GM23338 (cell line): ENCODE measurements at regions not wholly inside any gene's neighbourhood (a gene's known extent, or its start where the extent isn't known, plus 50 kb on each side); places are given as distances from the start of the nearest gene placed in this dataset.

Experiments
- ATAC-seq: fragments of 200-7000 bp; cut with Tn5 transposase; 3 replicates; pipeline ENCODE4 v1.9.1; 2020
- DNase-seq: peaks from one replicate; pipeline ENCODE4 v3.0.0-alpha.2; 2015; ENCODE audit warnings: low spot score
- H2AFZ ChIP-seq: fragments of 200-600 bp; sonication (generic); 2 replicates; pipeline ENCODE4 v1.8.0; 2016; ENCODE audit warnings: antibody characterized with exemption, mild to moderate bottlenecking, moderate library complexity
- H3F3A ChIP-seq: fragments of 200-600 bp; sonication (generic); replicated peaks from 2 replicates; pipeline ENCODE4 v1.8.0; 2017; ENCODE audit warnings: antibody characterized with exemption, mixed run types, low read depth
- H3K27ac ChIP-seq: fragments of 200-600 bp; sonication (generic); 2 replicates; pipeline ENCODE4 v1.6.1; 2016; ENCODE audit warnings: low read depth
- H3K27me3 ChIP-seq: fragments of 200-600 bp; sonication (generic); 2 replicates; pipeline ENCODE4 v1.8.0; 2016; ENCODE audit warnings: mild to moderate bottlenecking, mixed run types, moderate library complexity; ENCODE audit not compliant: insufficient read depth
- H3K36me3 ChIP-seq: fragments of 200-600 bp; sonication (generic); 2 replicates; pipeline ENCODE4 v1.8.0; 2016; ENCODE audit warnings: mild to moderate bottlenecking; ENCODE audit not compliant: insufficient read depth
- H3K4me1 ChIP-seq: fragments of 200-600 bp; sonication (generic); 2 replicates; pipeline ENCODE4 v1.8.0; 2016; ENCODE audit warnings: mild to moderate bottlenecking, moderate library complexity; ENCODE audit not compliant: insufficient read depth
- H3K4me2 ChIP-seq: fragments of 200-600 bp; sonication (generic); 2 replicates; pipeline ENCODE4 v1.7.1; 2017; ENCODE audit warnings: mixed run types
- H3K4me3 ChIP-seq: fragments of 200-600 bp; sonication (generic); 2 replicates; pipeline ENCODE4 v1.6.1; 2016; ENCODE audit warnings: mixed run types
- H3K79me2 ChIP-seq: fragments of 200-600 bp; sonication (generic); replicated peaks from 2 replicates; pipeline ENCODE4 v1.8.0; 2017; ENCODE audit warnings: mild to moderate bottlenecking; ENCODE audit not compliant: insufficient read depth
- H3K9me2 ChIP-seq: fragments of 200-600 bp; sonication (generic); 2 replicates; pipeline ENCODE4 v1.8.0; 2017; ENCODE audit not compliant: insufficient read depth
- H4K20me1 ChIP-seq: fragments of 200-600 bp; sonication (generic); replicated peaks from 2 replicates; pipeline ENCODE4 v1.8.0; 2017; ENCODE audit warnings: mild to moderate bottlenecking; ENCODE audit not compliant: insufficient read depth
- H3K27ac Mint-ChIP-seq: 2 replicates; pipeline ENCODE4 v1.8.0; 2020; ENCODE audit warnings: inconsistent platforms, mild to moderate bottlenecking, moderate library complexity, mixed read lengths
- H3K27me3 Mint-ChIP-seq: 3 replicates; pipeline ENCODE4 v1.8.0; 2022; ENCODE audit warnings: low read depth, mild to moderate bottlenecking, moderate library complexity, mixed read lengths, inconsistent platforms; ENCODE audit not compliant: insufficient read depth, poor library complexity
- H3K36me3 Mint-ChIP-seq: 3 replicates; pipeline ENCODE4 v1.8.0; 2021; ENCODE audit warnings: low read depth, mild to moderate bottlenecking, inconsistent platforms, moderate library complexity, mixed read lengths
- H3K4me1 Mint-ChIP-seq: 3 replicates; pipeline ENCODE4 v1.8.0; 2020; ENCODE audit warnings: mild to moderate bottlenecking, inconsistent platforms, mixed read lengths
- H3K4me3 Mint-ChIP-seq: 3 replicates; pipeline ENCODE4 v1.8.0; 2021; ENCODE audit warnings: moderate library complexity, mild to moderate bottlenecking, inconsistent platforms, mixed read lengths
- H3K9me3 Mint-ChIP-seq: 3 replicates; pipeline ENCODE4 v1.8.0; 2020; ENCODE audit warnings: moderate library complexity, mild to moderate bottlenecking, inconsistent platforms, mixed read lengths
- CREB1 ChIP-seq: fragments of 250-450 bp; sonication (Bioruptor Pico); IDR thresholded peaks from 2 replicates; pipeline ENCODE4 v1.5.0; 2020; ENCODE audit warnings: low read depth, mild to moderate bottlenecking, moderate library complexity
- CTCF ChIP-seq, 2 experiments: fragments of 200-600 bp in 1 of 2; sonication (generic) in 1 of 2; conservative IDR thresholded peaks; 2 replicates each; pipeline versions ENCODE4 v1.5.1 to v1.6.1; 2016 to 2017; ENCODE audit warnings: antibody characterized with exemption in 2 of 2, low read depth in 2 of 2, mild to moderate bottlenecking in 2 of 2, moderate library complexity in 1 of 2
- ETS1 ChIP-seq: IDR thresholded peaks from 2 replicates; pipeline ENCODE4 v1.6.1; 2016; ENCODE audit warnings: antibody characterized with exemption
- EZH2 ChIP-seq: fragments of 200-600 bp; sonication (generic); IDR thresholded peaks from one replicate; pipeline ENCODE4 v1.8.0; 2017; ENCODE audit warnings: antibody characterized with exemption, mild to moderate bottlenecking, low read depth; ENCODE audit not compliant: unreplicated experiment
- EZH2phosphoT487 ChIP-seq: fragments of 200-600 bp; sonication (generic); IDR thresholded peaks from one replicate; pipeline ENCODE4 v1.8.1; 2018; ENCODE audit warnings: antibody characterized with exemption; ENCODE audit not compliant: unreplicated experiment
- JUNB ChIP-seq: IDR thresholded peaks from one replicate; pipeline ENCODE4 v1.6.1; 2016; ENCODE audit warnings: antibody characterized with exemption; ENCODE audit not compliant: unreplicated experiment
- NANOG ChIP-seq: IDR thresholded peaks from 2 replicates; pipeline ENCODE4 v1.6.1; 2016; ENCODE audit warnings: antibody characterized with exemption, borderline replicate concordance
- POLR2AphosphoS5 ChIP-seq: IDR thresholded peaks from 2 replicates; pipeline ENCODE4 v1.6.1; 2016; ENCODE audit warnings: antibody characterized with exemption, low read depth
- STAT1 ChIP-seq: IDR thresholded peaks from one replicate; pipeline ENCODE4 v1.6.1; 2016; ENCODE audit warnings: antibody characterized with exemption; ENCODE audit not compliant: unreplicated experiment
- ZNF114 ChIP-seq: fragments of 250-450 bp; sonication (Bioruptor Pico); IDR thresholded peaks from 2 replicates; pipeline ENCODE4 v1.5.0; 2020; ENCODE audit warnings: mild to moderate bottlenecking, moderate library complexity
- ZNF331 ChIP-seq: fragments of 250-450 bp; sonication (Bioruptor Pico); IDR thresholded peaks from 2 replicates; pipeline ENCODE4 v1.5.0; 2020; ENCODE audit warnings: low read depth, mild to moderate bottlenecking, moderate library complexity
- ZNF462 ChIP-seq: fragments of 250-450 bp; sonication (Bioruptor Pico); IDR thresholded peaks from 2 replicates; pipeline ENCODE4 v1.5.0; 2020; ENCODE audit warnings: mild to moderate bottlenecking, moderate library complexity
- TF ChIP-seq, protein P1 (sequence below): IDR thresholded peaks from one replicate; pipeline ENCODE4 v1.6.1; 2018; ENCODE audit warnings: antibody characterized with exemption; ENCODE audit not compliant: unreplicated experiment

DNA sequence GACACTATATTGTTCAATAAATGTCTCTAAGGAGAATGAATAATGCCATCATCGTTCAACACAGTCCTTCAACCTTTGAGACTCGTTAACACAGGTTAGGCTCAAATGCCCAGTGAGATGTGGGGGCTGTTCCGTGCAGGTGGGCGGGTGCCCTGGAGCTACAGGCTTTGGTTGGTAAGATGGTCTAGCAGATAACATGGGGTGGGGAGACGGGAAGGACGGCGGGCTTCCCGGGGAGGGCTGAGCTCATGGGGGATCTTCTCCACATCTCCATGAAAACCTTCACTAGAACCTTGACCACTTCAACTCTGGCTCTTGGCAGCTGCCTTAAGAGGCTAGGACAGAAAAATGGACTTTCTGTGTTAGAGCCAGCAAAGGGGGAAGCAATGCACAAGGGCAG is 134.1 kb upstream of the TCERG1L start:
- H3K27me3 Mint-ChIP-seq = peaks cover 9% of the 10 kb centered on the region
- H3F3A ChIP-seq = no peaks in the 10 kb centered on the region
- no peaks in the 10 kb centered on the region for H3K9me2 ChIP-seq
- H3K4me2 ChIP-seq = no peak overlapping the region
- ATAC-seq (no peak), DNase-seq (no peak)
- H3K36me3 Mint-ChIP-seq = peaks cover 24% of the 10 kb centered on the region
- no peaks in the 10 kb centered on the region for H3K4me1 Mint-ChIP-seq
- H3K27ac Mint-ChIP-seq = no peak overlapping the region
- H3K36me3 ChIP-seq = no peaks in the 10 kb centered on the region
- H3K27ac ChIP-seq = no peak overlapping the region
- H3K79me2 ChIP-seq = no peaks in the 10 kb centered on the region
- no peaks in the 10 kb centered on the region for H3K27me3 ChIP-seq
- H4K20me1 ChIP-seq = no peaks in the 10 kb centered on the region
- peaks cover 93% of the 10 kb centered on the region for H3K9me3 Mint-ChIP-seq
- no peak overlapping the region for H3K4me3 Mint-ChIP-seq
- H2AFZ ChIP-seq = no peak overlapping the region
- H3K4me1 ChIP-seq = no peaks in the 10 kb centered on the region
- H3K4me3 ChIP-seq = no peak overlapping the region
- TF ChIP-seq CREB1 (CRISPR knock-in tag) = no peak
- no peak for TF ChIP-seq NANOG
- TF ChIP-seq, protein P1, sequence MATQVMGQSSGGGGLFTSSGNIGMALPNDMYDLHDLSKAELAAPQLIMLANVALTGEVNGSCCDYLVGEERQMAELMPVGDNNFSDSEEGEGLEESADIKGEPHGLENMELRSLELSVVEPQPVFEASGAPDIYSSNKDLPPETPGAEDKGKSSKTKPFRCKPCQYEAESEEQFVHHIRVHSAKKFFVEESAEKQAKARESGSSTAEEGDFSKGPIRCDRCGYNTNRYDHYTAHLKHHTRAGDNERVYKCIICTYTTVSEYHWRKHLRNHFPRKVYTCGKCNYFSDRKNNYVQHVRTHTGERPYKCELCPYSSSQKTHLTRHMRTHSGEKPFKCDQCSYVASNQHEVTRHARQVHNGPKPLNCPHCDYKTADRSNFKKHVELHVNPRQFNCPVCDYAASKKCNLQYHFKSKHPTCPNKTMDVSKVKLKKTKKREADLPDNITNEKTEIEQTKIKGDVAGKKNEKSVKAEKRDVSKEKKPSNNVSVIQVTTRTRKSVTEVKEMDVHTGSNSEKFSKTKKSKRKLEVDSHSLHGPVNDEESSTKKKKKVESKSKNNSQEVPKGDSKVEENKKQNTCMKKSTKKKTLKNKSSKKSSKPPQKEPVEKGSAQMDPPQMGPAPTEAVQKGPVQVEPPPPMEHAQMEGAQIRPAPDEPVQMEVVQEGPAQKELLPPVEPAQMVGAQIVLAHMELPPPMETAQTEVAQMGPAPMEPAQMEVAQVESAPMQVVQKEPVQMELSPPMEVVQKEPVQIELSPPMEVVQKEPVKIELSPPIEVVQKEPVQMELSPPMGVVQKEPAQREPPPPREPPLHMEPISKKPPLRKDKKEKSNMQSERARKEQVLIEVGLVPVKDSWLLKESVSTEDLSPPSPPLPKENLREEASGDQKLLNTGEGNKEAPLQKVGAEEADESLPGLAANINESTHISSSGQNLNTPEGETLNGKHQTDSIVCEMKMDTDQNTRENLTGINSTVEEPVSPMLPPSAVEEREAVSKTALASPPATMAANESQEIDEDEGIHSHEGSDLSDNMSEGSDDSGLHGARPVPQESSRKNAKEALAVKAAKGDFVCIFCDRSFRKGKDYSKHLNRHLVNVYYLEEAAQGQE = no peak
- no peak for TF ChIP-seq ZNF331 (CRISPR knock-in tag)
- no peak for TF ChIP-seq ZNF114 (CRISPR knock-in tag)
- TF ChIP-seq CTCF (conservative IDR thresholded peaks at IDR 0.05; ENCODE audit: low read depth in 2 of 2) = no peak
- no peak for TF ChIP-seq JUNB
- TF ChIP-seq EZH2 = no peak
- TF ChIP-seq ZNF462 = no peak
- TF ChIP-seq ETS1 = no peak
- no peak for TF ChIP-seq STAT1
- no peak for TF ChIP-seq POLR2AphosphoS5
- TF ChIP-seq EZH2phosphoT487 = no peak
